ENCODE measurements at regions not wholly inside any gene's neighbourhood (a gene's known extent, or its start where the extent isn't known, plus 50 kb on each side); places are given as distances from the start of the nearest gene placed in this dataset.

DNA sequence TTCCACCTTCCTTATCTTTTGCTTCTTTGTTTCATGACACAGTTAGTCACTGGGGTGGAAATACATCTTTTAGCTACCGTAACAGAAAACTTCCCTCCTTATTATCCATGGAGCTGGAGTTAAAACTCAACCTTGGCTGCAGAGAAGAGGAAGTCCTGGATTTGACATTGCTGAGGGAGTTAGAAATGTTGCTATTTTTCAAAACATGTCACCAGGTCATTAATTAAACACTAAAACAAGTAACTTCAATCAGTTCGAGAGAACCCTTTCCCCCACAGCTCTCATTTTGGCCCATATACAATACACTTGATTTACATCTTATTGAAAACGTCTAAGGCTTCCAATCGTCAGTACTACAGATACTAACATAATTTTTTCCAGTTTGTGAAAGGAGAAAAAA, 237.9 kb upstream of the CD180 start:
- ChIA-PET POLR2A (no interaction called here), CTCF (no interaction called here)
- no peaks in the 10 kb centered on the region for H3K9me3 ChIP-seq (replicated peaks; ENCODE audit: control insufficient read depth, insufficient read depth, low read length)
- no peaks in the 10 kb centered on the region for H3K36me3 ChIP-seq (ENCODE audit: control insufficient read depth in 2 of 2, extremely low read depth in 1 of 2, insufficient read depth in 2 of 2, low read length in 2 of 2)
- H4K20me1 ChIP-seq (replicated peaks; ENCODE audit: control insufficient read depth, extremely low read depth, insufficient read depth, low read length): no peaks in the 10 kb centered on the region
- no peaks in the 10 kb centered on the region for H3K27me3 ChIP-seq (ENCODE audit: control insufficient read depth in 2 of 2, insufficient read depth in 2 of 2, low read length in 2 of 2)
- intact Hi-C loops (cut with micrococcal nuclease) (no loop called here), dilution Hi-C loops (cut with MboI; ENCODE audit: extremely low pct_ligation_motif_present, low sequenced_read_pairs) (no loop called here)
- H3K79me2 ChIP-seq (ENCODE audit: control insufficient read depth, insufficient read depth, low read length): no peaks in the 10 kb centered on the region
- H3K9ac ChIP-seq (replicated peaks; ENCODE audit: extremely low read depth, insufficient read depth, low read length): no peak overlapping the region
- BruUV-seq (replicated peaks): no TSS peak
- no peak overlapping the region for H3K4me3 ChIP-seq (replicated peaks in 1 of 3; ENCODE audit: insufficient read depth in 1 of 3, low read depth in 1 of 3, low read length in 3 of 3)
- TF ChIP-seq, protein P1, sequence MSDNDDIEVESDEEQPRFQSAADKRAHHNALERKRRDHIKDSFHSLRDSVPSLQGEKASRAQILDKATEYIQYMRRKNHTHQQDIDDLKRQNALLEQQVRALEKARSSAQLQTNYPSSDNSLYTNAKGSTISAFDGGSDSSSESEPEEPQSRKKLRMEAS (IDR thresholded peaks at IDR 0.05; ENCODE audit: insufficient read depth, insufficient read length): no peak
- no peak for TF ChIP-seq POLR2AphosphoS5 (IDR thresholded peaks at IDR 0.05; ENCODE audit: insufficient read depth, low read depth, low read length)
- no peak for TF ChIP-seq JUN (IDR thresholded peaks at IDR 0.05; ENCODE audit: borderline replicate concordance, insufficient read depth, insufficient read length, low read depth)
- TF ChIP-seq GATA2 (IDR thresholded peaks at IDR 0.05; ENCODE audit: insufficient read depth, insufficient read length, low read depth, low read length): no peak
- TF ChIP-seq, protein P2, sequence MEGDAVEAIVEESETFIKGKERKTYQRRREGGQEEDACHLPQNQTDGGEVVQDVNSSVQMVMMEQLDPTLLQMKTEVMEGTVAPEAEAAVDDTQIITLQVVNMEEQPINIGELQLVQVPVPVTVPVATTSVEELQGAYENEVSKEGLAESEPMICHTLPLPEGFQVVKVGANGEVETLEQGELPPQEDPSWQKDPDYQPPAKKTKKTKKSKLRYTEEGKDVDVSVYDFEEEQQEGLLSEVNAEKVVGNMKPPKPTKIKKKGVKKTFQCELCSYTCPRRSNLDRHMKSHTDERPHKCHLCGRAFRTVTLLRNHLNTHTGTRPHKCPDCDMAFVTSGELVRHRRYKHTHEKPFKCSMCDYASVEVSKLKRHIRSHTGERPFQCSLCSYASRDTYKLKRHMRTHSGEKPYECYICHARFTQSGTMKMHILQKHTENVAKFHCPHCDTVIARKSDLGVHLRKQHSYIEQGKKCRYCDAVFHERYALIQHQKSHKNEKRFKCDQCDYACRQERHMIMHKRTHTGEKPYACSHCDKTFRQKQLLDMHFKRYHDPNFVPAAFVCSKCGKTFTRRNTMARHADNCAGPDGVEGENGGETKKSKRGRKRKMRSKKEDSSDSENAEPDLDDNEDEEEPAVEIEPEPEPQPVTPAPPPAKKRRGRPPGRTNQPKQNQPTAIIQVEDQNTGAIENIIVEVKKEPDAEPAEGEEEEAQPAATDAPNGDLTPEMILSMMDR (IDR thresholded peaks at IDR 0.05; ENCODE audit: extremely low read depth in 1 of 2, insufficient read depth in 1 of 2, low read depth in 1 of 2, low read length in 2 of 2): no peak
- TF ChIP-seq POLR2A (IDR thresholded peaks at IDR 0.05; ENCODE audit: low read depth, low read length): no peak
- TF ChIP-seq EZH2 (IDR thresholded peaks at IDR 0.05; ENCODE audit: borderline replicate concordance, low read depth, low read length, severe bottlenecking): no peak
- TF ChIP-seq MYC (IDR thresholded peaks at IDR 0.05; ENCODE audit: low read depth, low read length): no peak
- TF ChIP-seq FOS (IDR thresholded peaks at IDR 0.05; ENCODE audit: borderline replicate concordance, insufficient read depth, low read length): no peak
- no peak for FAIRE-seq
- H3K4me1 ChIP-seq (ENCODE audit: control insufficient read depth, extremely low read depth, insufficient read depth, low read length): no peaks in the 10 kb centered on the region
- no peak overlapping the region for H3K4me2 ChIP-seq (ENCODE audit: insufficient read depth, low read length)
- DNase-seq (ENCODE audit: low read depth, low spot score): peak; percentile 23
- no peaks in the 10 kb centered on the region for H3K9me1 ChIP-seq (replicated peaks; ENCODE audit: control insufficient read depth, extremely low read depth, insufficient read depth, low read length)
- H2AFZ ChIP-seq (ENCODE audit: low read depth, low read length): peak overlapping the region; percentile 20
- H3K27ac ChIP-seq (ENCODE audit: insufficient read depth, low read depth, low read length): no peak overlapping the region

All from endothelial cell of umbilical vein (primary cell).